ENCODE measurements at regions not wholly inside any gene's neighbourhood (a gene's known extent, or its start where the extent isn't known, plus 50 kb on each side); places are given as distances from the start of the nearest gene placed in this dataset.

- TF ChIP-seq, protein P1, sequence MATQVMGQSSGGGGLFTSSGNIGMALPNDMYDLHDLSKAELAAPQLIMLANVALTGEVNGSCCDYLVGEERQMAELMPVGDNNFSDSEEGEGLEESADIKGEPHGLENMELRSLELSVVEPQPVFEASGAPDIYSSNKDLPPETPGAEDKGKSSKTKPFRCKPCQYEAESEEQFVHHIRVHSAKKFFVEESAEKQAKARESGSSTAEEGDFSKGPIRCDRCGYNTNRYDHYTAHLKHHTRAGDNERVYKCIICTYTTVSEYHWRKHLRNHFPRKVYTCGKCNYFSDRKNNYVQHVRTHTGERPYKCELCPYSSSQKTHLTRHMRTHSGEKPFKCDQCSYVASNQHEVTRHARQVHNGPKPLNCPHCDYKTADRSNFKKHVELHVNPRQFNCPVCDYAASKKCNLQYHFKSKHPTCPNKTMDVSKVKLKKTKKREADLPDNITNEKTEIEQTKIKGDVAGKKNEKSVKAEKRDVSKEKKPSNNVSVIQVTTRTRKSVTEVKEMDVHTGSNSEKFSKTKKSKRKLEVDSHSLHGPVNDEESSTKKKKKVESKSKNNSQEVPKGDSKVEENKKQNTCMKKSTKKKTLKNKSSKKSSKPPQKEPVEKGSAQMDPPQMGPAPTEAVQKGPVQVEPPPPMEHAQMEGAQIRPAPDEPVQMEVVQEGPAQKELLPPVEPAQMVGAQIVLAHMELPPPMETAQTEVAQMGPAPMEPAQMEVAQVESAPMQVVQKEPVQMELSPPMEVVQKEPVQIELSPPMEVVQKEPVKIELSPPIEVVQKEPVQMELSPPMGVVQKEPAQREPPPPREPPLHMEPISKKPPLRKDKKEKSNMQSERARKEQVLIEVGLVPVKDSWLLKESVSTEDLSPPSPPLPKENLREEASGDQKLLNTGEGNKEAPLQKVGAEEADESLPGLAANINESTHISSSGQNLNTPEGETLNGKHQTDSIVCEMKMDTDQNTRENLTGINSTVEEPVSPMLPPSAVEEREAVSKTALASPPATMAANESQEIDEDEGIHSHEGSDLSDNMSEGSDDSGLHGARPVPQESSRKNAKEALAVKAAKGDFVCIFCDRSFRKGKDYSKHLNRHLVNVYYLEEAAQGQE (IDR thresholded peaks at IDR 0.05; ENCODE audit: borderline replicate concordance): peak; percentile 36; the same call in 1 of the 2 replicates
- TF ChIP-seq, protein P1 (CRISPR knock-in tag; IDR thresholded peaks at IDR 0.05; ENCODE audit: low read depth): no peak
- TF ChIP-seq EP400 (IDR thresholded peaks at IDR 0.05) (no peak), CTCF (IDR thresholded peaks at IDR 0.05 in 2 of 3, conservative IDR thresholded peaks at IDR 0.05 in 1 of 3; ENCODE audit: insufficient read depth in 2 of 3, low read depth in 1 of 3, low read length in 3 of 3) (peak; percentile 32 to 53 (median 50); a peak in 4 of 6 replicates)
These were observed 671.1 kb downstream of the TAF11L14 start (continued) for GRCh38 chr5:18305288-18305924.
